GM18873 (cell line): ENCODE measurements at regions not wholly inside any gene's neighbourhood (a gene's known extent, or its start where the extent isn't known, plus 50 kb on each side); places are given as distances from the start of the nearest gene placed in this dataset.
"Not testable (repeated sequence)": the region's sequence is repeated elsewhere in the genome, so short reads cannot be mapped to it uniquely, and the experiment has no call there.

Source experiments
- ATAC-seq: cut with Tn5 transposase; IDR thresholded peaks from one replicate; pipeline ENCODE4 v1.9.1; 2021; ENCODE audit warnings: mild to moderate bottlenecking, moderate library complexity, moderate number of reproducible peaks; ENCODE audit not compliant: unreplicated experiment, low FRiP score

DNA sequence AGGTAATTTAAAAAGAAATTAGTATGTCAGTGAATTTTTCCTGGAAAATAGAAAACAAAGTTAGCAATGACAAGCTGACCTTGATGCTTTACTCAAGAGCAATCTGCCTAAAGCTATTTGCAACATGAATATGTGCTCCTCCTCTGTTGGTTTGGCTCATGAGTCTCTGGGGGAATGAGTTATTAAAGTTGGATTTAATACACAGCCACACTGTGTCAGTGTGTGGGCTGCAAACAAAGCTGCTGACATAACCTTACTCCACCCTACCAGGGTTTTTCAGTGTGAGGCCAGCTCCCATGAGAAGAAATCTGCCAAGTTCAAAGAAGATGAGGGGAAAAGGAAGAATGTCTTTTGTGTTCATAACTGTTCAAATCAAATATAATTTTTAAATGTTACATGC lies 280.5 kb downstream of the TLL1 start:
- ATAC-seq: no peak

DNA sequence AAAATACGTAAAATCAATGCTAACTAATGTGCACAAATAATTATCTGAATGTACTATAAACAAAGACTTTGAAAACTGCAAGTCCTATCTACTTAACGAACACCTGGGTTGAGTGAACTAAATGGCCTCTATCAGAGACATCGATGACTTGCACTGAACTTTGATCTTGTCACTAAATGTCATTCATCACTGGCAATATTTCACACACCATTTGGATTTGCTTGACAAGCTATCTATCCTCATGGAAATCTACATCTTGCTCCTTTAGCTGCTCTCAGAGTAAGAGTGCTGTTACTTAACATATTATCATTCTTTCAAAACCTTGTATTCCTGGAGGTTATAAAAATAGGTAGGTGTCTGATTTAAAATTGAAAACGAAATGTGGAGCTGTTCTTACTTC lies 289.3 kb downstream of the TLL1 start:
- ATAC-seq: no peak

- ATAC-seq: peak; percentile 98
These were observed 292.9 kb downstream of the TLL1 start for GRCh38 chr4:166165829-166166420.

GRCh38 chr4:166169111-166169510 lies 296.1 kb downstream of the TLL1 start:
- ATAC-seq: no peak

DNA sequence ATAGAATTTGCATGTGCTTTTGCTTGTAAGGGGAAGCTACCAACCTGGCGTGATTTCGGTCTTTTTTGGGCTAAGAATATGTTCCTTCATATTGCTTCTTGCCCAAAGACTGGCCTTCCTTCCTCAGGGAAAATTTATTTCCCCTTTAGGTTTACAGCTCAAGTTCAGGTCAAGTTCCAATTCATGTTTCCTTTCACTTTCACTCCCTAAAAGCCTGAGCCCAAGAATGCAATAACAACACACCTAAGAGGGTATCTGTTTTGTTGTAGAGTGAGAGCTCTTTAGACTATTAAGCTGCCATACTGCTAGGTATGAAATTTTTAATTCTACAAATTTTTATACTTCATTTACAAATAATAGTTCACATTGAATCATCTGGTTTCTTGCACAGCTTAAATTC lies 299.6 kb downstream of the TLL1 start:
- ATAC-seq: no peak

GRCh38 chr4:166174717-166175490 lies 301.9 kb downstream of the TLL1 start:
- no peak for ATAC-seq

GRCh38 chr4:166182145-166182544 lies 309.1 kb downstream of the TLL1 start:
- no peak for ATAC-seq

GRCh38 chr4:166195101-166195500 lies 322.1 kb downstream of the TLL1 start:
- ATAC-seq: no peak

- ATAC-seq: no peak
These were observed 324.1 kb downstream of the TLL1 start for GRCh38 chr4:166197166-166197565.

GRCh38 chr4:166198041-166198440 lies 325.0 kb downstream of the TLL1 start:
- no peak for ATAC-seq

DNA sequence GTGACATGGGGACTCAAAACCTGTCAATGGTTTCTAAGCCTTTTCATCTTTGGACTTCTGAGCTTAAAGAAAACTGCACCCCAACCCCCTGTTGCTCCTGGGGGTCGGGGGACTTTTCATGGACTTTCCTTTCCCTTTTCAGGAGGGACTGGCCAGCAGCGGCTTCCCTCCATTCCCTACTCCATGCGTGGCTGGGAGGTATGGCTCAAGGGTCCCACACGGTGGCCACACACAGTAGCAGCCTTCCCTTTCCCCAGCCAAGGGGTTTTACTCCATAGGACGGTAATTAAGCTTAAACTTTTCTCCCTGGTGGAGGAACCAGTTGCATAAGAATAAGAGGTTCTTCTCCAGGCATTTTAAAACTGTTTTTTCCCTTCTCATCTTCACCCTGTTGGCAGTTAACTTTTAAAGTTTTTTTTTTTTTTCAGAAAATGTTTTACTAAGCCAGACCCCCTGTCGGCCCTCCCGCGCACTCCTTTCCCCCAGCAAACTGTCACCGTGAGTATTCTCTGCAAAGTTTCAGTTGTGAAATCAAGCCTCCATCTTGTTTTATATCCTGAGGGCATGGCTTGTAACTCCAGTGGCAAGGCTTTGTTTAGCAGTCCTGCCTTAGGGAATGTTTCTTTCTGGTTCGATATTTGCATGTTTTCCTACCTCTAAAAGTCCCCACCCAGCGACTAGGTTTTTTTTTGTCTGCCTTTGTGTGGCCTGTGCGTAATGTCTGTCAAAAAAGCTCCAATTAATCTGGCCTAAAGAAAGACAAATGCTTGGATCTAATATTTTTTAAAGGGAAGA lies 325.7 kb downstream of the TLL1 start:
- ATAC-seq: no peak

DNA sequence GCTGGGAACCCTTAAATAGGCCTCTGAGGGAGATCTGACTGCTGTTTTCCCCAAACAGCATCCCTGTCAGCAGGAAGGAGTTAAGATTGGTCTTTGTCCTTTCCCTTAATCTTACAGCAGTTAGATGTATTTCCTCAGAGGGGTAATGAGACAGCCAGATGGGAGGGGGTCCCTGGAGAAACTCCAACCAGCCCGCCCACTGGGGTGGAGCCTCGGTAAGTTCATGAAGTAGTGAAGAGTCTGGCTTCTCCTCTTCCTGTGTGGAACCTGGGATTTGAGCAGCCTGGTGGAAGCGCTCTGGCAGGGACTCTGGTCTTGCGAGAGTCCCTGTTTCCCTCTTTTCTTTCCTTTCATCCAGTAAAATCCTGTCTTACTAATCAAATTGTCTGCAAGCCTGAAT lies 330.0 kb downstream of the TLL1 start:
- ATAC-seq: no peak

DNA sequence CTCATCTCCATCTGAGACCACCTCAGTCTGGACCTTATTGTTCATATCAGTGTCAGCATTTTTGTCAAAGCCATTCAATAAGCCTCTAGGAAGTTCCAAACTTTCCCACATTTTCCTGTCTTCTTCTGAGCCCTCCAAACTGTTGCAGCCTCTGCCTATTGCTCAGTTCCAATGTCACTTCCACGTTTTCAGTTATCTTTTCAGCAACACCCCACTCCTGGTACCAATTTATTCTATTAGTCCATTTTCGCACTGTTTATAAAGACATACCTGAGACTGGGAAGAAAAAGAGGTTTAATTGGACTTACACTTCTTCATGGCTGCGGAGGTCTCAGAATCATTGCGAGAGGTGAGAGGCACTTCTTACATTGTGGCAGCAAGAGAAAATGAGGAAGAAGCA lies 339.3 kb downstream of the TLL1 start:
- not testable (repeated sequence) for ATAC-seq

- ATAC-seq: no peak
These were observed 349.2 kb downstream of the TLL1 start for GRCh38 chr4:166222271-166222670.

- no peak for ATAC-seq
These were observed 355.1 kb downstream of the TLL1 start for GRCh38 chr4:166228112-166228511.

DNA sequence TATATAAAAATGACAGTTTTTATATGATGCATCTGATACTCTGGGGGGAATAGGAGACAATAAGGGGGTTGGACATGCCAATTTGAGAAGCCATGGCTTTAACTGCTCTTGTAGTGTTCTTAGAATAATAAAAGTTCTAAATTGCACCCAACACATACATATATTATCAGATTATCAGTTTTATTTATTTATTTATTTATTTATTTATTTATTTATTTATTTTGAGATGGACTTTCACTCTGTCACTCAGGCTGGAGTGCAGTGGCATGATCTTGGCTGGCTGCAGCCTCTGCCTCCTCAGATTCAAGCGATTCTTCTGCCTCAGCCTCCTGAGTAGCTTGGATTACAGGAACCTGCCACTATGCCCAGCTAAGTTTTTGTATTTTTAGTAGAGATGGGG lies 356.8 kb downstream of the TLL1 start:
- ATAC-seq: no peak

DNA sequence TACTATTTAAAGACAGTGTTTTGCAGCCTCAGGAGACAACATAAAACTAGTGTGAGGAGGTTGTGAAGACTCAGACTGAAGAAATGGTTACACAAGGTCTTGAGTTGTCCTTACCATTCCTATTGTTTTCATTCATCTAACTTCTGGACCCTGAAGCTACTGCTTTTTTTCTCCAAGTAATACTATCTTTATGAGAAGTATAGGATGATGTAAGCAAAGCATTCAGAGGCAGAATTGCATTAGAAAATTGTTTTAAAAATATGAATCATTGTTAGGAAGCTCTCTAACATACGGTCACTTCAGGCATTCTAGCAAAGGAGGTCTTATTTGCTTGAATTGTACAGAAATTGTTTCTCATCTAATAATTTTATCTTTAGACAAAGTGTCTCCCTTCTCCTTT lies 357.8 kb downstream of the TLL1 start:
- no peak for ATAC-seq

DNA sequence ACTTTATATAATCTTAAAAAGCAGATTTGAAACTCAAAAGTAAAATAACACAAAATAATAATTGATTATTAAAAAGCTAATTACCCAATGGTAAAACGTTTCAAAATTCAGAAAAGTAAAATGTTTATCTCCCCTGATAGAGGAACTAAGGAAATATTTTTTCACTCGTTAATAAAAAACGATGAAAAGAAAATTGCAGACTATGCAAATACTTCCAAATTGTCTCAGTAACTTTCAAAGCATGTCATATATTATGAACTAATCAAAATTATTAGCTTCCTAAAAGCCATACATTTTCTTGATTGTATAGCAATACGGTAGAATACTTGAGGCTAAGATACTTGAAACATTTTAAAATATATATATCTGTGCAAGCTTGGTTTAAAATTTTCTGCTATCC lies 366.3 kb downstream of the TLL1 start:
- ATAC-seq: no peak

- no peak for ATAC-seq
These were observed 379.7 kb downstream of the TLL1 start for GRCh38 chr4:166252487-166253402.

GRCh38 chr4:166257276-166257675 lies 384.2 kb downstream of the TLL1 start:
- ATAC-seq: no peak
